NT2/D1 (cell line): ENCODE measurements at regions not wholly inside any gene's neighbourhood (a gene's known extent, or its start where the extent isn't known, plus 50 kb on each side); places are given as distances from the start of the nearest gene placed in this dataset.

Experiments
- DNase-seq: peaks from one replicate; pipeline ENCODE4 v3.0.0-alpha.2; 2011; ENCODE audit warnings: low read depth, low spot score
- H3K27me3 ChIP-seq: 2 replicates; pipeline ENCODE4 v1.6.0; 2011; ENCODE audit warnings: mild to moderate bottlenecking; ENCODE audit not compliant: insufficient read length, insufficient read depth
- H3K36me3 ChIP-seq: 2 replicates; pipeline ENCODE4 v1.6.1; 2011; ENCODE audit warnings: mild to moderate bottlenecking, low read length, mixed read lengths; ENCODE audit not compliant: insufficient read depth, insufficient read length
- H3K4me1 ChIP-seq: 2 replicates; pipeline ENCODE4 v1.5.1; 2011; ENCODE audit not compliant: insufficient read depth, insufficient read length
- H3K4me3 ChIP-seq: 2 replicates; pipeline ENCODE4 v1.5.1; 2011; ENCODE audit warnings: low read depth; ENCODE audit not compliant: insufficient read length
- H3K9ac ChIP-seq: 2 replicates; pipeline ENCODE4 v1.6.0; 2011; ENCODE audit warnings: low read depth; ENCODE audit not compliant: insufficient read length
- H3K9me3 ChIP-seq: 2 replicates; pipeline ENCODE4 v1.5.1; 2011; ENCODE audit warnings: mild to moderate bottlenecking, low read length; ENCODE audit not compliant: insufficient read depth
- SUZ12 ChIP-seq: IDR thresholded peaks from 2 replicates; pipeline ENCODE4 v1.6.1; 2011; ENCODE audit not compliant: insufficient read length, insufficient read depth; ENCODE audit errors: extremely low read depth
- YY1 ChIP-seq: IDR thresholded peaks from 2 replicates; pipeline ENCODE4 v1.6.1; 2011; ENCODE audit not compliant: insufficient read length, insufficient read depth
- ZNF274 ChIP-seq: IDR thresholded peaks from 2 replicates; pipeline ENCODE4 v1.6.1; 2011; ENCODE audit warnings: mild to moderate bottlenecking, low read depth, low read length

DNA sequence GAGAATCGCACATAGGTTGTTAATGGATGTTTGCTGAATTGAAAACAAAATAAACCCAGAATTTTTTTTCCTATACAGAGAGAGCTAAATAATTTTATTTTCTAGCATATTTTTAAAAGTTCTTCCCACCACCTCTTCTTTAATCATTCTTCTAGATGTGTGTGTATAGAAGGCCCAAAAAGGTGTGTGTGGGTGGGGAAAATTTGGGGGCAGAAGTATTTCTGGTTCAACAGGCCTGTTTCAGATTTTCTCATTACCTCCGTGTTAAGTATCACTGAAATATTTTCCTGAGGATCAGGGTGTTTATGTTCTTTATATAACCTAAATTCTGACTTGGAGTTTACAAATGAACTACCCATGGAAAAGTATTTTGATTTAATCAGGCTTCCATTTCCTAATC lies 144.2 kb upstream of the ZNF804B start:
- no peak for TF ChIP-seq SUZ12
- TF ChIP-seq YY1 = no peak
- TF ChIP-seq ZNF274 = no peak
- DNase-seq = no peak
- Histone ChIP-seq H3K27me3 (no peaks in the 10 kb centered on the region), H3K9ac (no peak overlapping the region), H3K9me3 (peaks cover 5% of the 10 kb centered on the region; the same call in 1 of the 2 replicates), H3K4me1 (no peaks in the 10 kb centered on the region), H3K4me3 (no peak overlapping the region), H3K36me3 (no peaks in the 10 kb centered on the region)

DNA sequence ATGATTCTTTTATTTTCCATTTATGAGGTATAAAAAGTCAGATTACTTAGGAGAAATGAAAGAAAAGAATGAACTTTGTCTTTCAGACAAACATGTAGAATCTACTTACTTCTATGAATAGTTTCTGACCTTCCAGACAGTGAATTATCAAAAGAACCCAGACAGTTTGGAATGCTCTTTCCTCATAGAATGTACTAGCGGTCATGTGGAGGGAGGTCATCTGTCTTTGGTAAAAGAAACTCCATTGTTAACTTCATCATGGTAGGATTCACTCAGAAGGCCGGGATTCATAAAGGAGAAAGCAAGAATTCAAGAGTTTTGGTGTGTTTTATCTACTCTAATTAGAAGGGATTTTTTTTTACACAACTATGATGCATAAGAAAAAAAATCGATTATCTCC lies 144.8 kb upstream of the ZNF804B start:
- DNase-seq = no peak
- Histone ChIP-seq H3K9me3 (peaks cover 5% of the 10 kb centered on the region; the same call in 1 of the 2 replicates), H3K4me3 (no peak overlapping the region), H3K4me1 (no peaks in the 10 kb centered on the region), H3K36me3 (no peaks in the 10 kb centered on the region), H3K27me3 (no peaks in the 10 kb centered on the region), H3K9ac (no peak overlapping the region)
- TF ChIP-seq YY1 (no peak), SUZ12 (no peak)

DNA sequence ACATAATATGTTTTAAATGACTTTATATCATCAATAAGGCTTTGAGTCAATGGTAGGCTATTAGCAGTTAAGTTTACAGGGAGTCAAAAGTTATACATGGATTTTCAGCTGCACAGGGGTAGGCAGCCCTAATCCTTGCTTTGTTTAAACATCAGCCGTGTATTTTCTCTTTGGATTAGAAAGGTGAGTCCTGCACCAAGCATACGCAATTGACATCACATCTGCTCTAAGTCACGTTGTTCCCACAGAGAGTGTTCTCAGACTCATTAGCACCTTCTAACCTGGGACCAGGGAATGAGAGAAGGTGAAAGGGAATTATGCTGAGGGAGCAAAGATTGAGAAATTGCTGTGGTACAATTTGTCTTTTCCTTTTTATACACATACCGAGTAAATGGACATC lies 148.6 kb upstream of the ZNF804B start:
- TF ChIP-seq SUZ12 = no peak
- no peak for TF ChIP-seq YY1
- TF ChIP-seq ZNF274 = no peak

DNA sequence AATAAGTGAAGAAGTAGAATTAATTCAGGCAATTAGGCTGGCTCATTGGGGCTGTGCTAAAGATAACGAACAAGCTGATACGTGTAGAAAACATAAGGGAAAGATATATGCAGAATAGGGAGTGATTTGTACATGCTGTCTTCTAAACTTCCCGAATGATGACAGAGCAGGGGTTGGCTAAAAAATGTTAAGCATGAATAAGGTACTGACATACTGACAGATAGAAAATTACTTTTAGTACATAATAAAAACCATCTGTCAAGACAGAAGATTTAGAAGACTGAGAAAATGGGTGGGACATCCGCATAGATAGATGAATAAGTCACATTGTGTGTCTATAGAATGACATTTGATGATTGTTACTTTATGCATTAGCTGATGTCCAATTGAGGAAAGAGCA lies 158.8 kb upstream of the ZNF804B start:
- no peak overlapping the region for H3K9ac ChIP-seq
- DNase-seq = no peak
- no peaks in the 10 kb centered on the region for H3K36me3 ChIP-seq
- H3K4me3 ChIP-seq = no peak overlapping the region
- no peaks in the 10 kb centered on the region for H3K9me3 ChIP-seq
- H3K27me3 ChIP-seq = no peaks in the 10 kb centered on the region
- no peak for TF ChIP-seq YY1
- TF ChIP-seq SUZ12 = no peak
- no peak for TF ChIP-seq ZNF274
- no peaks in the 10 kb centered on the region for H3K4me1 ChIP-seq

More for the DNA sequence above, 148.6 kb upstream of the ZNF804B start:
- Histone ChIP-seq H3K4me3 (no peak overlapping the region), H3K9me3 (peaks cover 5% of the 10 kb centered on the region; the same call in 1 of the 2 replicates), H3K36me3 (no peaks in the 10 kb centered on the region), H3K9ac (no peak overlapping the region), H3K4me1 (no peaks in the 10 kb centered on the region), H3K27me3 (no peaks in the 10 kb centered on the region)
- DNase-seq = no peak

DNA sequence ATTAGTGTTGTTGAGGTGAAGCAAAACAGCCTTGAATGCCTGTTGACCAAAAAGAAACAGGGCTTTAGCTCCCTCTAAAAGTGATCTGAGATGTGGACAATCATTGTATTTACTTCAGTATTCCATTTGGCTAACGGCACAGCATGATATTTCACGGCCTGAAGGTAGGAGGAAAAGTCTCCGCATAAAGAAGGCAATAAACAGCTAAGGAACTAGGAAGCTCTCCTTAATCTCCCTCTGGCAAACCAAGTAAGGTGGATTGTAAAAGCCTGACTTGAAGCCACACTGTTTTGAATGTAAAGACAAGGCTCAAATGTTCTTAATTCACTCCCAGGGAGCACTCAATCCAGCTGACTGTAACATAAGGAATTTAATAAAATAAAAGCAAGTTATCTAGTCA lies 160.0 kb upstream of the ZNF804B start:
- Histone ChIP-seq H3K4me3 (no peak overlapping the region), H3K9ac (no peak overlapping the region), H3K9me3 (no peaks in the 10 kb centered on the region), H3K4me1 (no peaks in the 10 kb centered on the region), H3K36me3 (no peaks in the 10 kb centered on the region), H3K27me3 (no peaks in the 10 kb centered on the region)
- DNase-seq = peak; percentile 32
- TF ChIP-seq YY1 (no peak), ZNF274 (no peak), SUZ12 (no peak)

DNA sequence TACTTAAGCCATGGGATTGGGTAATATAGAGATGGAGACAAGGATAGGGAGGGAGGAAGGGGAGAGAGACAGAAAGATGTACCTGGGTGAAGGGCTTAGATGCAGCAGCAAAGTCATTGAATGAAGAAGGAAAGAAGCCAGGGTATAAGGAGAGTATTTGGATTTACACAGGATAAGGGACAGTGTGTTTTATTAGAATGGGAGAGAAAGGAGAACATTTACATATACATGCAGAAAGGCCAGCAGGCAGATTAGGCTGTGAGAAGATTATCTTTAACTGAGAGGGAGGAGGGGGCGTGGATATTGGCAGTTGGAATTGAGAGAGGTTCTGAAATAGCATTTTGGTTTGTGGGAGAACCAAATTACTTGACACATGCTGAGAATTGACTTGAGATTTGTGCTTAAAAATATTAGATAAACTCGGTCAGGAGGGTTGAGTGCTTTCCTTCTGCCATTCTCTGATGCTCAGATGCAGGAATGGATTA lies 161.5 kb upstream of the ZNF804B start:
- no peaks in the 10 kb centered on the region for H3K27me3 ChIP-seq
- DNase-seq = no peak
- TF ChIP-seq SUZ12 = no peak
- no peak for TF ChIP-seq YY1
- no peak for TF ChIP-seq ZNF274
- no peaks in the 10 kb centered on the region for H3K4me1 ChIP-seq
- no peaks in the 10 kb centered on the region for H3K9me3 ChIP-seq
- no peak overlapping the region for H3K4me3 ChIP-seq
- no peak overlapping the region for H3K9ac ChIP-seq
- H3K36me3 ChIP-seq = no peaks in the 10 kb centered on the region

DNA sequence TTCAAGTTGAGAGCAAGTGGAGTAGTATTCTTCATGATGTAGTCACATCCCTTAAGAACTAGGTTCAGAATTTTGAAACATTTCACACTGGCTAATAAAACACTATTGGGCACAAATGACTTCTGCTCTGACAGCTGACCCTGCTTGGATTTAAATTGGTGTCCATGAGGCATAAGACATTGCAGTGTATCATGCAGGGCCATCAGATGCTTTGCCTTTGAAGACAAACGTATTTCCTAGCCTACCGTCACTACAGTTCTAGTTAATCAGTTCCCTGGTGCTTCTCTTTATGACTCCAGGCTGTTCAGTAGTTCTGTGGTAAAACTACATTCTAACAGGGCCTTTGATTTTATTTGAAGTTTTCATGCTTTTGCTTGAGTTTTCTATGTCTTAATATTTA lies 168.5 kb upstream of the ZNF804B start:
- Histone ChIP-seq H3K9ac (no peak overlapping the region), H3K27me3 (no peaks in the 10 kb centered on the region), H3K4me3 (no peak overlapping the region), H3K9me3 (no peaks in the 10 kb centered on the region), H3K4me1 (no peaks in the 10 kb centered on the region), H3K36me3 (no peaks in the 10 kb centered on the region)
- TF ChIP-seq SUZ12 (no peak), YY1 (no peak)
- no peak for DNase-seq

DNA sequence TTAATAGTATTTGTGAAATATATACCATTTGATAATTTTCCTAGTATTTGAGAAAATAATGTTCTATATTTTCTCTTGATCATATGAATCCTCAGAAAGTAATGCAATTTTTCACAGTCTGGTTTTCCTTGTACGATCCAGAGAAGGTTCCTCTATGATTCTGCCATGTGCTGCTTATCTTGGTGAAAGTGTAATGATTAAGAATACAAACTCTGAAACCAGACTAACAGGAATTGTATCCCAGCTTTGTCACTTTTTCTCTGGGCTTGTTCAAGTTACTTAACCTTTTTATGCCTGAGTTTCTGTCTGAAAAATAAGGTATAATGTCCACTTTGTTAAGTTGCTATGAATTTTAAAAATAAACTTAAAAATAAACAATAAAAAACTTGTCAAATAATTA lies 169.6 kb upstream of the ZNF804B start:
- Histone ChIP-seq H3K9me3 (no peaks in the 10 kb centered on the region), H3K9ac (no peak overlapping the region), H3K4me1 (no peaks in the 10 kb centered on the region), H3K36me3 (no peaks in the 10 kb centered on the region), H3K27me3 (no peaks in the 10 kb centered on the region), H3K4me3 (no peak overlapping the region)
- no peak for TF ChIP-seq SUZ12
- no peak for TF ChIP-seq YY1
- no peak for TF ChIP-seq ZNF274
- no peak for DNase-seq
